GM12878 (cell line): ENCODE measurements at regions not wholly inside any gene's neighbourhood (a gene's known extent, or its start where the extent isn't known, plus 50 kb on each side); places are given as distances from the start of the nearest gene placed in this dataset.

Experiments used
- ATAC-seq: fragments of 200-7000 bp; cut with Tn5 transposase; 3 replicates; pipeline ENCODE4 v1.9.1; 2020; ENCODE audit warnings: mild to moderate bottlenecking, moderate library complexity
- BruUV-seq: library from RNA; stranded (reverse); fragments of 400-500 nt; replicated peaks from 2 replicates; lab custom pipeline; 2021; lab: Mats Ljungman, UMichigan
- CTCF ChIA-PET: fragments of 300-600 bp; sonication (Branson Sonifier 250); formaldehyde crosslinking; extraction: SDS; loops from one replicate; lab custom pipeline; 2021; ENCODE audit warnings: inconsistent platforms; lab: Yijun Ruan, JAX
- POLR2A ChIA-PET: fragments of 350-600 bp; formaldehyde crosslinking; extraction: SDS; loops from one replicate; lab custom pipeline; 2021; ENCODE audit warnings: inconsistent platforms; lab: Charles Lee
- RAD21 ChIA-PET: fragments of 300-600 bp; sonication (Branson Sonifier 250); formaldehyde crosslinking; loops from one replicate; lab custom pipeline; 2023; ENCODE audit warnings: antibody characterized with exemption; ENCODE audit not compliant: unreplicated experiment; lab: Charles Lee
- SMC1A ChIA-PET: fragments of 300-600 bp; sonication (Branson Sonifier 250); formaldehyde crosslinking; loops from one replicate; lab custom pipeline; 2023; ENCODE audit not compliant: unreplicated experiment, uncharacterized antibody; lab: Charles Lee
- DNase-seq: peaks from one replicate; pipeline ENCODE4 v3.0.0-alpha.2; 2011; ENCODE audit warnings: low read depth, low spot score
- FAIRE-seq: peaks from 3 replicates; lab custom pipeline; 2011; peaks lifted over from hg19 to GRCh38; lab: Jason Lieb, UNC
- H2AFZ ChIP-seq: 2 replicates; pipeline ENCODE4 v1.6.0; 2011; ENCODE audit warnings: low read depth, low read length, control low read depth; ENCODE audit not compliant: control insufficient read depth
- H3K27ac ChIP-seq: 2 replicates; pipeline ENCODE4 v1.5.1; 2011; ENCODE audit warnings: control low read depth; ENCODE audit not compliant: control insufficient read depth, insufficient read depth
- H3K27me3 ChIP-seq, 2 experiments: replicated peaks in 1 of 2; 2 replicates each; pipeline versions ENCODE4 v1.6.0 to v1.6.1; 2011; ENCODE audit warnings: low read length in 1 of 2; ENCODE audit not compliant: control insufficient read depth in 2 of 2, insufficient read depth in 2 of 2
- H3K36me3 ChIP-seq, 2 experiments: 2 replicates each; pipeline ENCODE4 v1.5.1; 2011; ENCODE audit warnings: low read length in 1 of 2; ENCODE audit not compliant: control insufficient read depth in 2 of 2, insufficient read depth in 2 of 2
- H3K4me1 ChIP-seq: 2 replicates; pipeline ENCODE4 v1.6.1; 2011; ENCODE audit warnings: mild to moderate bottlenecking, low read length, moderate library complexity, mixed read lengths; ENCODE audit not compliant: control insufficient read depth, insufficient read depth
- H3K4me2 ChIP-seq: 2 replicates; pipeline ENCODE4 v1.6.0; 2011; ENCODE audit warnings: control low read depth; ENCODE audit not compliant: control insufficient read depth, insufficient read depth
- H3K4me3 ChIP-seq: fragments of 200-600 bp; sonication (generic); 2 replicates; pipeline ENCODE4 v1.5.1; 2016
- H3K79me2 ChIP-seq: 2 replicates; pipeline ENCODE4 v1.6.0; 2011; ENCODE audit warnings: low read length; ENCODE audit not compliant: control insufficient read depth, insufficient read depth
- H3K9ac ChIP-seq: 2 replicates; pipeline ENCODE4 v1.8.0; 2011; ENCODE audit warnings: low read length, control low read depth, mixed read lengths; ENCODE audit not compliant: control insufficient read depth, insufficient read depth
- H3K9me3 ChIP-seq: replicated peaks from 3 replicates; pipeline ENCODE4 v1.5.1; 2011; ENCODE audit warnings: mild to moderate bottlenecking, low read length; ENCODE audit not compliant: control insufficient read depth, insufficient read depth
- H4K20me1 ChIP-seq: 2 replicates; pipeline ENCODE4 v1.6.0; 2011; ENCODE audit not compliant: control insufficient read depth, insufficient read depth
- EED ChIP-seq: sonication (generic); IDR thresholded peaks from 2 replicates; pipeline ENCODE4 v1.6.1; 2016; ENCODE audit warnings: antibody characterized with exemption, low read depth
- FOXK2 ChIP-seq: fragments of 450-650 bp; IDR thresholded peaks from 2 replicates; pipeline ENCODE4 v1.6.1; 2017; ENCODE audit warnings: mild to moderate bottlenecking, moderate library complexity
- GATAD2B ChIP-seq: fragments of 450-650 bp; conservative IDR thresholded peaks from 2 replicates; pipeline ENCODE4 v1.6.1; 2017; ENCODE audit warnings: low read depth, mild to moderate bottlenecking, moderate library complexity
- IRF4 ChIP-seq: IDR thresholded peaks from 2 replicates; pipeline ENCODE4 v1.6.1; 2011; ENCODE audit warnings: low read depth, low read length
- KLF5 ChIP-seq: fragments of 450-650 bp; IDR thresholded peaks from 2 replicates; pipeline ENCODE4 v1.6.1; 2014; ENCODE audit warnings: mild to moderate bottlenecking; ENCODE audit not compliant: partially characterized antibody
- MTA2 ChIP-seq: fragments of 450-650 bp; IDR thresholded peaks from 2 replicates; pipeline ENCODE4 v1.6.1; 2016; ENCODE audit warnings: low read depth, mild to moderate bottlenecking, moderate library complexity
- NFIC ChIP-seq: IDR thresholded peaks from 2 replicates; pipeline ENCODE4 v1.6.1; 2012; ENCODE audit warnings: low read depth, mild to moderate bottlenecking, inconsistent platforms, low read length, moderate library complexity
- NFXL1 ChIP-seq: fragments of 450-650 bp; IDR thresholded peaks from 2 replicates; pipeline ENCODE4 v1.6.1; 2017; ENCODE audit warnings: antibody characterized with exemption, mild to moderate bottlenecking, borderline replicate concordance
- NRF1 ChIP-seq: conservative IDR thresholded peaks from 2 replicates; pipeline ENCODE4 v1.6.1; 2011; ENCODE audit warnings: mild to moderate bottlenecking, low read depth, low read length, improper control_type of control experiment
- PML ChIP-seq: IDR thresholded peaks from 2 replicates; pipeline ENCODE4 v1.6.1; 2012; ENCODE audit warnings: low read length, inconsistent platforms
- RFX5 ChIP-seq: IDR thresholded peaks from 2 replicates; pipeline ENCODE4 v1.6.1; 2011; ENCODE audit warnings: low read depth, low read length, improper control_type of control experiment
- SIX5 ChIP-seq: IDR thresholded peaks from 2 replicates; pipeline ENCODE4 v1.6.1; 2011; ENCODE audit warnings: mild to moderate bottlenecking, low read depth, low read length, moderate library complexity; ENCODE audit not compliant: severe bottlenecking
- SMC3 ChIP-seq: IDR thresholded peaks from 2 replicates; pipeline ENCODE4 v1.6.1; 2011; ENCODE audit warnings: low read length, improper control_type of control experiment, borderline replicate concordance
- SREBF2 ChIP-seq: IDR thresholded peaks from 2 replicates; pipeline ENCODE4 v1.6.1; 2012; ENCODE audit warnings: mild to moderate bottlenecking, low read length
- TCF12 ChIP-seq: IDR thresholded peaks from 2 replicates; pipeline ENCODE4 v1.6.1; 2011; ENCODE audit warnings: low read depth, mild to moderate bottlenecking, low read length
- YY1 ChIP-seq: IDR thresholded peaks from 2 replicates; pipeline ENCODE4 v1.6.1; 2011; ENCODE audit warnings: low read depth, mild to moderate bottlenecking, low read length
- ZBED1 ChIP-seq: IDR thresholded peaks from 2 replicates; pipeline ENCODE4 v1.6.1; 2016; ENCODE audit warnings: borderline replicate concordance
- ZNF24 ChIP-seq: fragments of 450-650 bp; IDR thresholded peaks from 2 replicates; pipeline ENCODE4 v1.6.1; 2017; ENCODE audit warnings: antibody characterized with exemption, mild to moderate bottlenecking
- ZSCAN29 ChIP-seq: fragments of 450-650 bp; IDR thresholded peaks from 2 replicates; pipeline ENCODE4 v1.6.1; 2017; ENCODE audit warnings: mild to moderate bottlenecking, moderate library complexity
- WGBS: methylation state at CpG from one replicate; pipeline ENCODE4 v1.1.6; 2016; ENCODE audit warnings: low lambda C conversion rate; ENCODE audit not compliant: insufficient replicate concordance, insufficient coverage; ENCODE audit errors: missing lambda C conversion rate; 5-methylcytosine and 5-hydroxymethylcytosine counted together
- in situ Hi-C: fragments of 300-500 bp; cut with MboI; formaldehyde crosslinking; loops from 9 replicates; pipeline ENCODE4 v1.14.3; 2018; ENCODE audit warnings: mixed read lengths
- intact Hi-C: fragments of 100-400 bp; cut with micrococcal nuclease; formaldehyde crosslinking; loops from one replicate; pipeline ENCODE4 v1.14.2; 2022; ENCODE audit not compliant: unreplicated experiment
- TF ChIP-seq, protein P1 (sequence below): IDR thresholded peaks from 2 replicates; pipeline ENCODE4 v1.6.1; 2011; ENCODE audit warnings: borderline replicate concordance, low read depth, mild to moderate bottlenecking, moderate library complexity, mixed read lengths, low read length; ENCODE audit not compliant: insufficient read depth; ENCODE audit errors: extremely low read length
- TF ChIP-seq, protein P2 (sequence below): fragments of 450-650 bp; IDR thresholded peaks from 2 replicates; pipeline ENCODE4 v1.6.1; 2016; ENCODE audit warnings: mild to moderate bottlenecking

DNA sequence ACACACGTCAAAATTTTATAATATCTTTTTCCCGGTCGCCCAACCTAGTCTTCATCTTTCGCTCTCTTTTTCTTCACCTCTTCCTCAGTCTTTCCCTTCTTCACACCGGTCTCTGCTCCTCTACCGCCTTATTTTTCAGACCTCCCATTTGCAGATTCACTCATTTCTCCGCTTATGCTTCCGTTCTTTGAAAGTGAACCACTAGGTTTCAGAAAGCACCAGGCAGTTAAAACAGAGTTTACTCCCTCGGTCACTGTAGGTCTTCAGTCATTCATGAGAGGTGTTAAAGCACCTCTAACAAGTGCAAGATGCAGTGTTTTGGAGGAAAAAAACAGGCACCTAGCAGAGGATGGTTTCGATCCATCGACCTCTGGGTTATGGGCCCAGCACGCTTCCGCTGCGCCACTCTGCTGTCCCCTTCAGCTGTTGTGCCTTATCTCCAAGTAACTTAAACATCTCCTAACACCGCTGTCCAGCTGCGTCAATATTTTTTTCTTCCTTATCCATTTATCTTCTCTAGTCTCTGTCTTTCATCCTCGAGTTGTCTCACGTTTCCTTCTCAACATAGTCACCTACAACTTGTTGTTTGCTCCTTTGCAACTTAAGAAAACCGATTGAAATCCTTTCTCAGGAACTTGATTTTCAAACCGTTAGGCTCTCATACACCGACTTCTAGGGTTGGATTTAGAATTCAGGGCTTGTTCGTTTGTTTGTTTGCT, 119.7 kb upstream of the ZNF184 start (continued):
- TF ChIP-seq FOXK2, result peak; percentile 59
- TF ChIP-seq KLF5, result no peak
- TF ChIP-seq RFX5, result no peak
- TF ChIP-seq GATAD2B, result no peak
- no peak for TF ChIP-seq MTA2
- no peak for TF ChIP-seq ZBED1
- peak; percentile 65; the same call in 1 of the 2 replicates for TF ChIP-seq IRF4
- peak; percentile 51; the same call in 1 of the 2 replicates for TF ChIP-seq YY1
- TF ChIP-seq, protein P1, sequence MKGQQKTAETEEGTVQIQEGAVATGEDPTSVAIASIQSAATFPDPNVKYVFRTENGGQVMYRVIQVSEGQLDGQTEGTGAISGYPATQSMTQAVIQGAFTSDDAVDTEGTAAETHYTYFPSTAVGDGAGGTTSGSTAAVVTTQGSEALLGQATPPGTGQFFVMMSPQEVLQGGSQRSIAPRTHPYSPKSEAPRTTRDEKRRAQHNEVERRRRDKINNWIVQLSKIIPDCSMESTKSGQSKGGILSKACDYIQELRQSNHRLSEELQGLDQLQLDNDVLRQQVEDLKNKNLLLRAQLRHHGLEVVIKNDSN, result no peak
- TF ChIP-seq NFIC, result peak; percentile 31; the same call in 1 of the 2 replicates

DNA sequence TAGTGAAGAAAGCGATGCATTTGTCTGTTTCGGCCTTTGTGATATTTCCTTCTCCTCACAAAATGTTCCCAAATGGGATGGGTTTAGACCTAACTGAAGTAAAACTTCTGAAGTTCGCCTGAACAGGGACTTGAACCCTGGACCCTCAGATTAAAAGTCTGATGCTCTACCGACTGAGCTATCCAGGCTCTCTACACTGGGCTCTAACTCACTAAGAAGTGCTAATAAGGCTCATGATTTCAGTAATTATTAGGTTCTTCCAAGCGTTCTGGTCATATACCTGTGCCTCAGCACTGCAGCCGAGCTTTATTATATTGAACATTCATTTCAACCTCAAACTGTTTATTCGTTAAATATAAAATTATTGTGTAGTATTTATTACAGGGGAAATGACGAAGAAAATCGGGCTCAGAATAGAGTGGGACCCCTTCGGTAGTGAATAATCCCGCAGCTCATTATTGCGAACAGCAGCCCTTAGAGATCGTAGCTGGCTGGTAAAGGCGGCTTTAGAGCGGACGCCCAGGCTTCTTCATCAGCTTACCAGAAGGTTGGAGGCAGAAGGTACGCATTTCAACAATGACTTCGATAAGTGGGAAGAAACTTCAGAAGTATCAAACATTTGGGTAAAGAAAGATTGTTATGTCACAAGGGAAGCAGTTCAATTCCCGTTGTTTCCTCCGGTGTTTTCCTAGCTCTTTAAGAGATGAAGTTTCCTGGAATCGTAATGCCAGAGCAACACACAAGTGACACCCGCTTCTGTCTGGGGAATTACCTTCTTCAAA, 119.0 kb upstream of the ZNF184 start:
- H3K27me3 ChIP-seq, result no peaks in the 10 kb centered on the region
- no TSS peak for BruUV-seq
- peak overlapping the region; percentile 49; the same call in 1 of the 2 replicates for H2AFZ ChIP-seq
- RAD21 ChIA-PET, result interaction anchor here (0.6 to 1.2 kb wide), 2 partner anchors 17 to 22 kb away, joined by 3 read pairs; no protein-coding TSS in a partner anchor
- no peaks in the 10 kb centered on the region for H4K20me1 ChIP-seq
- peak overlapping the region; percentile 81 for H3K4me3 ChIP-seq
- CTCF ChIA-PET, result interaction anchor here (0.6 to 1.4 kb wide), 6 partner anchors 17 to 476 kb away, joined by 3 to 9 read pairs (median 5); no protein-coding TSS in a partner anchor
- intact Hi-C loops, result loop anchor here (1.0 to 5.0 kb wide), 6 partner anchors 9 to 405 kb away; no protein-coding TSS in a partner anchor
- H3K36me3 ChIP-seq, result no peaks in the 10 kb centered on the region
- no peak for DNase-seq
- H3K27ac ChIP-seq, result no peak overlapping the region
- SMC1A ChIA-PET, result interaction anchor here (0.6 to 1.4 kb wide), 8 partner anchors 17 to 473 kb away, joined by 3 to 6 read pairs (median 3); no protein-coding TSS in a partner anchor
- H3K79me2 ChIP-seq, result no peaks in the 10 kb centered on the region
- peak; percentile 62 for ATAC-seq
- H3K9ac ChIP-seq, result 0 out of 2 replicates have a peak overlapping the region, but pooled peaks have one; percentile 0
- POLR2A ChIA-PET, result no interaction called here
- peak overlapping the region; percentile 14 for H3K4me2 ChIP-seq
- in situ Hi-C loops, result no loop called here
- H3K4me1 ChIP-seq, result peaks cover 11% of the 10 kb centered on the region
- FAIRE-seq, result peak; percentile 41
- no peaks in the 10 kb centered on the region for H3K9me3 ChIP-seq
- WGBS, result 9% methylated on average over 22 of the region's 22 CpGs
- TF ChIP-seq, protein P2, sequence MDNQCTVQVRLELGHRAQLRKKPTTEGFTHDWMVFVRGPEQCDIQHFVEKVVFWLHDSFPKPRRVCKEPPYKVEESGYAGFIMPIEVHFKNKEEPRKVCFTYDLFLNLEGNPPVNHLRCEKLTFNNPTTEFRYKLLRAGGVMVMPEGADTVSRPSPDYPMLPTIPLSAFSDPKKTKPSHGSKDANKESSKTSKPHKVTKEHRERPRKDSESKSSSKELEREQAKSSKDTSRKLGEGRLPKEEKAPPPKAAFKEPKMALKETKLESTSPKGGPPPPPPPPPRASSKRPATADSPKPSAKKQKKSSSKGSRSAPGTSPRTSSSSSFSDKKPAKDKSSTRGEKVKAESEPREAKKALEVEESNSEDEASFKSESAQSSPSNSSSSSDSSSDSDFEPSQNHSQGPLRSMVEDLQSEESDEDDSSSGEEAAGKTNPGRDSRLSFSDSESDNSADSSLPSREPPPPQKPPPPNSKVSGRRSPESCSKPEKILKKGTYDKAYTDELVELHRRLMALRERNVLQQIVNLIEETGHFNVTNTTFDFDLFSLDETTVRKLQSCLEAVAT, result no peak
- TF ChIP-seq ZNF24, result peak; percentile 95
- TF ChIP-seq ZBED1, result no peak
- TF ChIP-seq SREBF2, result peak; percentile 77
- TF ChIP-seq NRF1, result no peak
- no peak for TF ChIP-seq EED
- TF ChIP-seq TCF12, result no peak
- TF ChIP-seq PML, result no peak
- TF ChIP-seq SMC3, result no peak
- no peak for TF ChIP-seq SIX5
- no peak for TF ChIP-seq NFXL1
- peak; percentile 68; the same call in 1 of the 2 replicates for TF ChIP-seq ZSCAN29
